OCI-LY1 (cell line): ENCODE measurements at regions not wholly inside any gene's neighbourhood (a gene's known extent, or its start where the extent isn't known, plus 50 kb on each side); places are given as distances from the start of the nearest gene placed in this dataset.

ENCODE experiments used
- H2AFZ ChIP-seq: fragments of 200-600 bp; sonication (generic), shearing (Covaris generic); 2 replicates; pipeline ENCODE4 v1.6.0; 2014; ENCODE audit warnings: antibody characterized with exemption, mild to moderate bottlenecking, low read length
- H3F3A ChIP-seq: fragments of 200-600 bp; sonication (generic), shearing (Covaris generic); 2 replicates; pipeline ENCODE4 v1.6.0; 2014; ENCODE audit warnings: mild to moderate bottlenecking, antibody characterized with exemption, low read length, moderate library complexity; ENCODE audit not compliant: insufficient read depth
- H3K27ac ChIP-seq: fragments of 200-600 bp; sonication (generic); 2 replicates; pipeline ENCODE4 v1.5.1; 2014; ENCODE audit warnings: low read length, mixed run types, mild to moderate bottlenecking, low read depth; ENCODE audit not compliant: poor library complexity, severe bottlenecking
- H3K27me3 ChIP-seq: fragments of 200-600 bp; sonication (generic); 2 replicates; pipeline ENCODE4 v1.6.0; 2014; ENCODE audit warnings: antibody characterized with exemption, mild to moderate bottlenecking, low read length, moderate library complexity; ENCODE audit not compliant: insufficient read depth
- H3K36me3 ChIP-seq: fragments of 200-600 bp; sonication (generic); 2 replicates; pipeline ENCODE4 v1.6.1; 2014; ENCODE audit warnings: mild to moderate bottlenecking, antibody characterized with exemption, low read length, moderate library complexity, mixed read lengths; ENCODE audit not compliant: insufficient read depth
- H3K4me1 ChIP-seq: fragments of 200-600 bp; sonication (generic); 2 replicates; pipeline ENCODE4 v1.5.1; 2014; ENCODE audit warnings: mild to moderate bottlenecking, low read length, moderate library complexity; ENCODE audit not compliant: insufficient read depth, severe bottlenecking
- H3K4me2 ChIP-seq: fragments of 200-600 bp; sonication (generic), shearing (Covaris generic); 2 replicates; pipeline ENCODE4 v1.6.1; 2014; ENCODE audit warnings: low read length
- H3K4me3 ChIP-seq: fragments of 200-600 bp; sonication (generic); 2 replicates; pipeline ENCODE4 v1.5.1; 2014; ENCODE audit warnings: low read length, low read depth, mild to moderate bottlenecking, mixed read lengths; ENCODE audit not compliant: poor library complexity, severe bottlenecking
- H3K79me2 ChIP-seq: fragments of 200-600 bp; shearing (Covaris generic); 2 replicates; pipeline ENCODE4 v1.6.1; 2016; ENCODE audit warnings: mixed run types, low read length, mixed read lengths; ENCODE audit not compliant: insufficient read depth
- H3K9ac ChIP-seq: fragments of 200-600 bp; sonication (generic), shearing (Covaris generic); 2 replicates; pipeline ENCODE4 v1.6.1; 2014; ENCODE audit warnings: mild to moderate bottlenecking, low read length, mixed read lengths
- H3K9me2 ChIP-seq: fragments of 200-600 bp; sonication (generic), shearing (Covaris generic); 2 replicates; pipeline ENCODE4 v1.6.1; 2014; ENCODE audit warnings: low read depth, mild to moderate bottlenecking, low read length, mixed read lengths
- H3K9me3 ChIP-seq: fragments of 200-600 bp; shearing (Covaris generic); 2 replicates; pipeline ENCODE4 v1.6.1; 2014; ENCODE audit warnings: low read length, mixed read lengths
- H4K20me1 ChIP-seq: fragments of 200-600 bp; sonication (generic), shearing (Covaris generic); 2 replicates; pipeline ENCODE4 v1.6.0; 2016; ENCODE audit warnings: mild to moderate bottlenecking, low read length; ENCODE audit not compliant: insufficient read depth
- EZH2 ChIP-seq: fragments of 200-600 bp; sonication (generic), shearing (Covaris generic); IDR thresholded peaks from 2 replicates; pipeline ENCODE4 v1.8.0; 2017; ENCODE audit warnings: borderline replicate concordance, mixed run types, mild to moderate bottlenecking, antibody characterized with exemption, low read length, moderate library complexity, mixed read lengths
- TF ChIP-seq, protein P1 (sequence below): fragments of 200-600 bp; sonication (generic), shearing (Covaris generic); IDR thresholded peaks from 2 replicates; pipeline ENCODE4 v1.5.1; 2017; ENCODE audit warnings: mild to moderate bottlenecking, antibody characterized with exemption, low read length, moderate library complexity, mixed read lengths

DNA sequence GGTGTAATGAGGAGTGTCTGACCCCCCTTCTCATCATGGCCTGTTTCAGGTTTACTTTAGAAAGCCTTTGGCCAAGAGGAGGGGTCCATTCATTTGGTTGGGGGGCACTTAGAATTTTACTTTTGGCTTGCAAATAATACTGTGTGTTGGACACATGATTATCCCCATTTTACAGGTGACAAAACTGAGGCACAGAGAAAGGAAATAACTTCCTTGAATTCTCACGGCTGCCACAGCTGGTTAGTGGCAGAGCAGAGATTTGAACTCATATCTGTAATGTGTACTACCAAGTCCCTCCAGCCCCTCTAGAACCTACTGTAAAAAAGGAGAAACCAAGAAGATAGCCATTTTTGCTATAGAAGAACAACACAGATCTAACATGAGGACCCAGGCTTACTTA, 124.8 kb upstream of the NDUFV2 start:
- no peaks in the 10 kb centered on the region; the same call in 1 of the 2 replicates for H3K36me3 ChIP-seq
- H3K4me1 ChIP-seq: peaks cover 16% of the 10 kb centered on the region
- peaks cover 6% of the 10 kb centered on the region for H3K9me3 ChIP-seq
- no peaks in the 10 kb centered on the region for H3F3A ChIP-seq
- TF ChIP-seq EZH2: no peak
- TF ChIP-seq, protein P1, sequence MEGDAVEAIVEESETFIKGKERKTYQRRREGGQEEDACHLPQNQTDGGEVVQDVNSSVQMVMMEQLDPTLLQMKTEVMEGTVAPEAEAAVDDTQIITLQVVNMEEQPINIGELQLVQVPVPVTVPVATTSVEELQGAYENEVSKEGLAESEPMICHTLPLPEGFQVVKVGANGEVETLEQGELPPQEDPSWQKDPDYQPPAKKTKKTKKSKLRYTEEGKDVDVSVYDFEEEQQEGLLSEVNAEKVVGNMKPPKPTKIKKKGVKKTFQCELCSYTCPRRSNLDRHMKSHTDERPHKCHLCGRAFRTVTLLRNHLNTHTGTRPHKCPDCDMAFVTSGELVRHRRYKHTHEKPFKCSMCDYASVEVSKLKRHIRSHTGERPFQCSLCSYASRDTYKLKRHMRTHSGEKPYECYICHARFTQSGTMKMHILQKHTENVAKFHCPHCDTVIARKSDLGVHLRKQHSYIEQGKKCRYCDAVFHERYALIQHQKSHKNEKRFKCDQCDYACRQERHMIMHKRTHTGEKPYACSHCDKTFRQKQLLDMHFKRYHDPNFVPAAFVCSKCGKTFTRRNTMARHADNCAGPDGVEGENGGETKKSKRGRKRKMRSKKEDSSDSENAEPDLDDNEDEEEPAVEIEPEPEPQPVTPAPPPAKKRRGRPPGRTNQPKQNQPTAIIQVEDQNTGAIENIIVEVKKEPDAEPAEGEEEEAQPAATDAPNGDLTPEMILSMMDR: no peak
- no peaks in the 10 kb centered on the region for H3K9me2 ChIP-seq
- no peak overlapping the region for H3K9ac ChIP-seq
- H3K27me3 ChIP-seq: no peaks in the 10 kb centered on the region; the same call in 1 of the 2 replicates
- no peaks in the 10 kb centered on the region for H3K79me2 ChIP-seq
- H3K4me2 ChIP-seq: no peak overlapping the region
- H4K20me1 ChIP-seq: no peaks in the 10 kb centered on the region
- no peak overlapping the region for H3K27ac ChIP-seq
- no peak overlapping the region for H2AFZ ChIP-seq
- H3K4me3 ChIP-seq: no peak overlapping the region

DNA sequence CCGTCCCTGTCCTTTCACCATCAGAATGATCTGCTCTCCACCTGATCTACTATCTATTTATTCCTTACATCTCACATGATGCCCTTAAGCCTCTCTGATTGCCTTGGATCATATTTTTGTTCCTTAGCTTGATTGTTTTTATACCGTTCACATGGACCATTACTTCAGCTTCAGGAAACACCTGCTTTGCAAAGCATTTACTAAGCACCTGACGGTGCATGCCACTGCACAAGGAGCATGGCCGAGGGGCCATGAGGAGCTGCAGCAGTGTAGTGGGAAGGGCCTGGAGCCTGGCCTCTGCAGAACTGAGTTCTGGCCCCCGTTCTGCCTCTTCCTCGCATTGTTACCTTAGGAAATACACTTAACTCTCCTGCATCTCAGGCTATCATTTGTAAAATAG, 124.1 kb upstream of the NDUFV2 start:
- Histone ChIP-seq H3K4me1 (peaks cover 16% of the 10 kb centered on the region), H2AFZ (no peak overlapping the region), H4K20me1 (no peaks in the 10 kb centered on the region)

DNA sequence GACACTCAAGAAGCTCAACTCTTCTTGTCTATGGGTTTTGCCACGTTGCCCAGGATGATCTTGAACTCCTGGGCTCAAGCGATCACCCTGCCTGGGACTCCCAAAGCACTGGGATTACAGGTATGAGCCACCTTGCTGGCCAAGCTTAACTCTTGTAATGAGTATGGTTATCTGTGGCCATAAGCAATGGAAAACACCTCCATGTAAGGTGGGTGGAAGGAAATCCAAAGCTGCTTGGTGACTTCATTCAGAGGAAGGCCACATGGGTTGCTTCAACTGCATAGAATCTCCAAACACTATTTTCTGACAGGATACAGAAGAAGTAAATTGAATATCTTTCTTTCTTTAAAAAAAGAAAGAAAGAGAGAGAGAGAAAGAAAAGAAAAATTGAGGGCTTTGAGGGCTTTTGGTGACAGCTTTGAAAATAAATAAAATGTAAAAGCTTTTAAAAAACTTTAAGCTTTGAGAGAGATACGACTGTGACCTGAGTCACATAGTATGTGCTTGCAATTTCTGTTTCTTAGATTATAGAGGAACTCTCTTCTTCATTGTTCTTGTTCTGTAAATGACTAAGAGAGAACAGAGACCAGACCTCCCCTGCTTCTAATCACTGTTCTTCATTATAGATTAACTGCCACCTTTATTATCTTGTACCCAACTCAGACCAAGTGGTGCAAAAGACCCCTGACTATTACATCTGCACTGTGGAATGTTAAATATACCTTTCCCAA, 123.1 kb upstream of the NDUFV2 start:
- no peaks in the 10 kb centered on the region for H4K20me1 ChIP-seq
- no peak overlapping the region for H3K4me2 ChIP-seq
- H3K27ac ChIP-seq: no peak overlapping the region
- no peaks in the 10 kb centered on the region for H3K79me2 ChIP-seq
- no peak for TF ChIP-seq EZH2
- TF ChIP-seq, protein P1: no peak
- peaks cover 1% of the 10 kb centered on the region; the same call in 1 of the 2 replicates for H3K9me3 ChIP-seq
- H3K36me3 ChIP-seq: no peaks in the 10 kb centered on the region
- H3K4me3 ChIP-seq: no peak overlapping the region
- H3K27me3 ChIP-seq: no peaks in the 10 kb centered on the region
- peaks cover 16% of the 10 kb centered on the region for H3K4me1 ChIP-seq
- H2AFZ ChIP-seq: no peak overlapping the region
- no peaks in the 10 kb centered on the region for H3K9me2 ChIP-seq
- no peaks in the 10 kb centered on the region for H3F3A ChIP-seq
- no peak overlapping the region for H3K9ac ChIP-seq

More for the DNA sequence above, 124.1 kb upstream of the NDUFV2 start:
- Histone ChIP-seq H3K9me2 (no peaks in the 10 kb centered on the region), H3K36me3 (no peaks in the 10 kb centered on the region; the same call in 1 of the 2 replicates), H3K79me2 (no peaks in the 10 kb centered on the region), H3K27me3 (no peaks in the 10 kb centered on the region; the same call in 1 of the 2 replicates), H3K9me3 (peaks cover 6% of the 10 kb centered on the region), H3F3A (no peaks in the 10 kb centered on the region), H3K27ac (no peak overlapping the region), H3K9ac (no peak overlapping the region), H3K4me3 (no peak overlapping the region), H3K4me2 (peak overlapping the region; percentile 8; the same call in 1 of the 2 replicates)
- no peak for TF ChIP-seq EZH2
- TF ChIP-seq, protein P1: no peak
